Body of pancreas (tissue), 4 donors: ENCODE measurements at regions not wholly inside any gene's neighbourhood (a gene's known extent, or its start where the extent isn't known, plus 50 kb on each side); places are given as distances from the start of the nearest gene placed in this dataset.

Source experiments
- ATAC-seq: fragments of 150-250 bp; one replicate; pipeline ENCODE4 v1.9.1; 2016
- DNase-seq, 4 donors: peaks; one replicate each; pipeline ENCODE4 v3.0.0-alpha.2; 2019
- H3K27ac ChIP-seq, 4 donors: fragments of 200-600 bp; sonication (generic); 1 replicate in 3 of 4; 2 replicates in 1 of 4; pipeline versions ENCODE4 v1.5.1 to v1.6.1; 2016 to 2019; ENCODE audit warnings: mild to moderate bottlenecking in 1 of 4, mixed read lengths in 1 of 4, moderate library complexity in 1 of 4
- H3K27me3 ChIP-seq, 2 donors: fragments of 200-600 bp; sonication (generic); one replicate each; pipeline ENCODE4 v1.6.0; 2016; ENCODE audit warnings: mild to moderate bottlenecking in 1 of 2
- H3K36me3 ChIP-seq, 2 donors: fragments of 200-600 bp; sonication (generic); replicated peaks in 1 of 2; 2 replicates each; pipeline ENCODE4 v1.5.1; 2016; ENCODE audit warnings: low read depth in 2 of 2; ENCODE audit not compliant: insufficient read depth in 1 of 2
- H3K4me1 ChIP-seq: fragments of 200-600 bp; sonication (generic); one replicate; pipeline ENCODE4 v1.6.0; 2016
- H3K4me3 ChIP-seq, 2 donors: fragments of 200-600 bp; sonication (generic); 1 replicate in 1 of 2; 2 replicates in 1 of 2; pipeline ENCODE4 v1.5.1; 2016 to 2019
- H3K9me3 ChIP-seq, 3 donors: fragments of 200-600 bp; sonication (generic); 1 replicate in 2 of 3; 2 replicates in 1 of 3; pipeline ENCODE4 v1.5.1; 2016
- CTCF ChIP-seq, 7 experiments: fragments of 450-650 bp in 4 of 7; fragments of 200-600 bp in 3 of 7; sonication (generic) in 3 of 7; IDR thresholded peaks; one replicate each; pipeline ENCODE4 v1.5.1; 2016 to 2019; ENCODE audit warnings: antibody characterized with exemption in 7 of 7
- POLR2A ChIP-seq, 3 donors: fragments of 450-650 bp; IDR thresholded peaks; one replicate each; pipeline ENCODE4 v1.6.1; 2016; ENCODE audit warnings: antibody characterized with exemption in 3 of 3, mild to moderate bottlenecking in 2 of 3
- WGBS, 2 donors: methylation state at CpG; one replicate each; pipeline ENCODE4 v1.1.5; 2017; 5-methylcytosine and 5-hydroxymethylcytosine counted together
- intact Hi-C: fragments of 100-400 bp; cut with DNase I; formaldehyde crosslinking; loops from one replicate; pipeline ENCODE4 v1.15.1; 2023

- DNase-seq (no peak), ATAC-seq (no peak)
- Histone ChIP-seq H3K36me3 (no peaks in the 10 kb centered on the region), H3K27me3 (no peaks in the 10 kb centered on the region), H3K27ac (no peak overlapping the region), H3K4me3 (no peak overlapping the region), H3K4me1 (no peaks in the 10 kb centered on the region), H3K9me3 (no peaks in the 10 kb centered on the region)
- intact Hi-C loops = no loop called here
- 76 to 89% methylated on average over 8 to 10 of the region's 10 CpGs for WGBS, 2 donors
- TF ChIP-seq POLR2A (IDR thresholded peaks at IDR 0.05) (no peak), CTCF (IDR thresholded peaks at IDR 0.05) (no peak)
Measured at GRCh38 chr3:137906985-137907649, 102.8 kb upstream of the CLDN18 start.

GRCh38 chr3:137924628-137925027 lies 85.3 kb upstream of the CLDN18 start:
- H3K4me3 ChIP-seq = no peak overlapping the region
- intact Hi-C loops = no loop called here
- H3K9me3 ChIP-seq = no peaks in the 10 kb centered on the region
- no peak for TF ChIP-seq CTCF (IDR thresholded peaks at IDR 0.05)
- no peak for TF ChIP-seq POLR2A (IDR thresholded peaks at IDR 0.05)
- ATAC-seq (no peak), DNase-seq (no peak)
- H3K36me3 ChIP-seq = no peaks in the 10 kb centered on the region
- H3K27ac ChIP-seq = no peak overlapping the region
- no peaks in the 10 kb centered on the region for H3K4me1 ChIP-seq
- H3K27me3 ChIP-seq = no peaks in the 10 kb centered on the region
- 66 to 72% methylated on average over 4 of the region's 4 CpGs for WGBS, 2 donors

GRCh38 chr3:137925080-137925479 lies 84.9 kb upstream of the CLDN18 start:
- Histone ChIP-seq H3K27me3 (no peaks in the 10 kb centered on the region), H3K9me3 (no peaks in the 10 kb centered on the region), H3K4me1 (no peaks in the 10 kb centered on the region), H3K27ac (no peak overlapping the region), H3K36me3 (no peaks in the 10 kb centered on the region), H3K4me3 (no peak overlapping the region)
- TF ChIP-seq POLR2A (IDR thresholded peaks at IDR 0.05) = no peak
- no peak for TF ChIP-seq CTCF (IDR thresholded peaks at IDR 0.05)
- DNase-seq (no peak), ATAC-seq (no peak)
- 66 to 71% methylated on average over 5 of the region's 5 CpGs for WGBS, 2 donors
- intact Hi-C loops = no loop called here

GRCh38 chr3:137926991-137927390 lies 83.0 kb upstream of the CLDN18 start:
- 67 to 82% methylated on average over 2 of the region's 2 CpGs for WGBS, 2 donors
- H3K9me3 ChIP-seq = no peaks in the 10 kb centered on the region
- ATAC-seq = no peak
- no peak for TF ChIP-seq CTCF (IDR thresholded peaks at IDR 0.05)
- TF ChIP-seq POLR2A (IDR thresholded peaks at IDR 0.05) = no peak
- intact Hi-C loops = no loop called here
- no peak for DNase-seq
- H3K4me3 ChIP-seq = no peak overlapping the region
- no peaks in the 10 kb centered on the region for H3K27me3 ChIP-seq
- no peak overlapping the region for H3K27ac ChIP-seq
- no peaks in the 10 kb centered on the region for H3K4me1 ChIP-seq
- H3K36me3 ChIP-seq = no peaks in the 10 kb centered on the region

- ATAC-seq = no peak
- intact Hi-C loops = no loop called here
Measured at GRCh38 chr3:137930976-137931375, 79.0 kb upstream of the CLDN18 start.

More at GRCh38 chr3:137930976-137931375, 79.0 kb upstream of the CLDN18 start:
- no peak overlapping the region for H3K4me3 ChIP-seq
- no peaks in the 10 kb centered on the region for H3K27me3 ChIP-seq
- no peaks in the 10 kb centered on the region for H3K36me3 ChIP-seq
- no peak overlapping the region for H3K27ac ChIP-seq
- TF ChIP-seq POLR2A (IDR thresholded peaks at IDR 0.05) = no peak
- TF ChIP-seq CTCF (IDR thresholded peaks at IDR 0.05) = no peak
- no peak for DNase-seq
- no peaks in the 10 kb centered on the region for H3K4me1 ChIP-seq
- 52 to 57% methylated on average over 3 of the region's 3 CpGs for WGBS, 2 donors
- no peaks in the 10 kb centered on the region for H3K9me3 ChIP-seq
